ENCODE measurements at regions not wholly inside any gene's neighbourhood (a gene's known extent, or its start where the extent isn't known, plus 50 kb on each side); places are given as distances from the start of the nearest gene placed in this dataset.
A peak's percentile ranks its signal among the peaks of the same experiment; 100 is the strongest.
"Not testable (repeated sequence)": the region's sequence is repeated elsewhere in the genome, so short reads cannot be mapped to it uniquely, and the experiment has no call there.

DNA sequence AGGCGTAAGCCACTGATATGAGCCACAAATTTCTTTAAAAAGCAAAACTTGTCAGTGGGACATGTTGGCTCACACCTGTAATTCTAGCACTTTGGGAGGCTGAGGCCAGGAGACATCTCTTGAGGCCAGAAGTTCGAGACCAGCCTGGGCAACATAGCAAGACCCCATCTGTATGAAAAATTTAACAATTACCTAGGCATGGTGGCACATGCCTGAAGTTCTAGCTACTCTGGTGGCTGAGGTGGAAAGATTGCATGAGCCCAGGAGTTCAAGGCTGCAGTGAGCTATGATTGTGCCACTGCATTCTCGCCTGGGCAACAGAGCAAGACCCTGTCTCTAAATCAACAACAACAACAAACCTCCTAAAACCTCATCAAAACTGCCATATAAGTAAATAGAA is 147.6 kb upstream of the BARHL2 start:
- TF ChIP-seq, protein P1, sequence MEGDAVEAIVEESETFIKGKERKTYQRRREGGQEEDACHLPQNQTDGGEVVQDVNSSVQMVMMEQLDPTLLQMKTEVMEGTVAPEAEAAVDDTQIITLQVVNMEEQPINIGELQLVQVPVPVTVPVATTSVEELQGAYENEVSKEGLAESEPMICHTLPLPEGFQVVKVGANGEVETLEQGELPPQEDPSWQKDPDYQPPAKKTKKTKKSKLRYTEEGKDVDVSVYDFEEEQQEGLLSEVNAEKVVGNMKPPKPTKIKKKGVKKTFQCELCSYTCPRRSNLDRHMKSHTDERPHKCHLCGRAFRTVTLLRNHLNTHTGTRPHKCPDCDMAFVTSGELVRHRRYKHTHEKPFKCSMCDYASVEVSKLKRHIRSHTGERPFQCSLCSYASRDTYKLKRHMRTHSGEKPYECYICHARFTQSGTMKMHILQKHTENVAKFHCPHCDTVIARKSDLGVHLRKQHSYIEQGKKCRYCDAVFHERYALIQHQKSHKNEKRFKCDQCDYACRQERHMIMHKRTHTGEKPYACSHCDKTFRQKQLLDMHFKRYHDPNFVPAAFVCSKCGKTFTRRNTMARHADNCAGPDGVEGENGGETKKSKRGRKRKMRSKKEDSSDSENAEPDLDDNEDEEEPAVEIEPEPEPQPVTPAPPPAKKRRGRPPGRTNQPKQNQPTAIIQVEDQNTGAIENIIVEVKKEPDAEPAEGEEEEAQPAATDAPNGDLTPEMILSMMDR (conservative IDR thresholded peaks at IDR 0.05; ENCODE audit: control insufficient read depth, insufficient read depth, low read depth, low read length) = no peak
- no peak overlapping the region for H3K4me3 ChIP-seq (ENCODE audit: control insufficient read depth, low read depth, low read length)
- DNase-seq (ENCODE audit: low read depth) = no peak

DNA sequence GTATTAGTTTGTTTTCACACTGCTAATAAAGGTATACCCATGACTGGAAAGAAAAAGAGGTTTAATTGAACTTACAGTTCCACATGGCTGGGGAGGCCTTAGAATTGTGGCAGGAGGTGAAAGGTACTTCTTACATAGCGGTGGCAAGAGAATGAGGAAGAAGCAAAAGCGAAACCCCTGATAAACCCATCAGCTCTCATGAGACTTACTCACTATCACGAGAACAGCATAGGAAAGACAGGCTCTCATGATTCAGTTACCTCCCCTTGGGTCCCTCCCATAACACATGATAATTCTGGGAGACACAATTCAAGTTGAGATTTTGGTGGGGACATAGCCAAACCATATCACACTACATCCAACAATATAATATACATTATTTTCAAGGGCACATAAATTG is 145.7 kb upstream of the BARHL2 start:
- TF ChIP-seq, protein P1 (conservative IDR thresholded peaks at IDR 0.05; ENCODE audit: control insufficient read depth, insufficient read depth, low read depth, low read length) = no peak
- no peak overlapping the region for H3K4me3 ChIP-seq (ENCODE audit: control insufficient read depth, low read depth, low read length)
- DNase-seq (ENCODE audit: low read depth) = no peak

DNA sequence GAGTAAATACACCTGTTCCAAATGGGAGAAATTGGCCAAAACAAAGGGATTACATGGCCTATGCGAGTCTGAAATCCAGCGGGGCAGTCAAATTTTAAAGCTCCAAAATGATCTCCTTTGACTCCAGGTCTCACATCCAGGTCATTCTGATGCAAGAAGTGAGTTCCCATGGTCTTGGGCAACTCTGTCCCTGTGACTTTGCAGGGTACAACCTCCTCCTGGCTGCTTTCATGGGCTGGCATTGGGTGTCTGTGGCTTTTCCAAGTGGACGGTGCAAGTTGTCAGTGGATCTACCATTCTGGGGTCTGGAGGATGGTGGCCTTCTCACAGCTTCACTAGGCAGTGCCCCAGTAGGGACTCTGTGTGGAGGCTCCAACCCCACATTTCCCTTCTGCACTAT is 144.3 kb upstream of the BARHL2 start:
- DNase-seq (ENCODE audit: low read depth); H3K4me3 ChIP-seq (ENCODE audit: control insufficient read depth, low read depth, low read length): not testable (repeated sequence)

DNA sequence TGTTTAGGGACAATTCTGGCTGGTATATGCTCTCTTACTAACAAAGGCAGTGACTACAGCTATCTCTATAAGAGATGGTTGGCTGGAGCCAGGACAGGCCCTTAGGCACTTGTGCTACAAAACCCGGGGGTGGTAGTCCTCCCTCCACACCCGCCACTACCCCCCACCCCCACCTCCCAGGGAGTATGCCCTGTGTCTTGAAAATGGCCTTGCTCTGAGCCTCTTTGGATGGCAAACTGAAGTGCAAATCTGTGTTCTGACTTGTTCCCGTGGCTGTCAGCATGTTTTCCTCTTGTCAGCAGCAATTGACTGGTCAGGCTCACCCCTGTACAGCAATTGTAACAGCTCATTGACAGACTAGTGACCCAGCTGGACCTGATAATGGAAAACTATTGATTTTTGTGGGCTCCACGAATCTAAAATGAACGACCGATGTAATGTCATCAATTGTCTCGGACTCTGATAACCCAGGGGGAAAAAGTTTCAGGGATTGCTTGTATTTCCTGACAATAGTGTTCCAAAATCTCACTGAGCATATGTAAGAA is 139.4 kb upstream of the BARHL2 start:
- TF ChIP-seq, protein P1 (conservative IDR thresholded peaks at IDR 0.05; ENCODE audit: control insufficient read depth, insufficient read depth, low read depth, low read length) = no peak
- H3K4me3 ChIP-seq (ENCODE audit: control insufficient read depth, low read depth, low read length) = no peak overlapping the region
- no peak for DNase-seq (ENCODE audit: low read depth)

DNA sequence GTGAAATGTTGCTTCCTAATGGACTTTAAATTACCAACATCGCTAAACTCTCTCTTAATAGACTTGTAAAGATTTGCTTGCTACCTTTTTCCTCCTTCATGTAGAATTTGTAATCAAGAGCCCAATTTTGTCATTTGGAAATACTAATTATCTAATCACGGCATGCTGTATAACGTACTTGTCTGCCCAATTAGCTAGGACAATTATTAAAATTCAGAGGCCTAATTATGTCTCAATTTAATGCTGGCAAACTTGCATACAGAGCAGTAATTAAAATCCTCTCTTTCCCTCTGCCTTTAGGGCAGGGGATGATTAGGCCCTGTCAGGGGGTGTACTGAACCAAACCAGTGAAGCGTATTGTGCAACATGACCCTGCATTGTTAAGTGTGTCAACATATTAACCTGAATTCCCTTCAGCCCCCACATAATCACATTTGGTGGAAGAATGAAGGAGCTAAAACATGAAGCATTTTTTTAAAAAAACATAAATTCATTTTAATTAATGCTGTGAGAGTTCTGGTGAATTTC is 137.4 kb upstream of the BARHL2 start:
- H3K4me3 ChIP-seq (ENCODE audit: control insufficient read depth, low read depth, low read length) = no peak overlapping the region
- TF ChIP-seq, protein P1 (conservative IDR thresholded peaks at IDR 0.05; ENCODE audit: control insufficient read depth, insufficient read depth, low read depth, low read length) = no peak
- DNase-seq (ENCODE audit: low read depth) = no peak

DNA sequence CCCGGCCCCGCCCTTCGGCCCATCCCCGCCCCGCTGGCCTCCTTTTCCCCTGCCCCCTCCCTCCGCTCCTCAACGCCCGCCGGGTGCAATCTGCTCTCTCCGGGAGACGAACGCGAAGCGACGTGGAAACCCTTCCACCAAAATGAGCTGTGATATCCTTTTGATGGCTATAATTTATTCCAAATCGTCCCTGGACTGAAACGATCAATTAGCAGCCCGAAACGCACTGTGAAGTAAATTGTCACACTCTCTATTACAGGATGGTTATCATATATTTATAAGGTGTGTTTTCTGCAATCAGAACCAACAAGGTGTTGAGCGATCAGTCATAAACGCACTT is 134.6 kb upstream of the BARHL2 start:
- peak overlapping the region; percentile 57 for H3K4me3 ChIP-seq (ENCODE audit: control insufficient read depth, low read depth, low read length)
- TF ChIP-seq, protein P1 (conservative IDR thresholded peaks at IDR 0.05; ENCODE audit: control insufficient read depth, insufficient read depth, low read depth, low read length) = no peak
- no peak for DNase-seq (ENCODE audit: low read depth)

DNA sequence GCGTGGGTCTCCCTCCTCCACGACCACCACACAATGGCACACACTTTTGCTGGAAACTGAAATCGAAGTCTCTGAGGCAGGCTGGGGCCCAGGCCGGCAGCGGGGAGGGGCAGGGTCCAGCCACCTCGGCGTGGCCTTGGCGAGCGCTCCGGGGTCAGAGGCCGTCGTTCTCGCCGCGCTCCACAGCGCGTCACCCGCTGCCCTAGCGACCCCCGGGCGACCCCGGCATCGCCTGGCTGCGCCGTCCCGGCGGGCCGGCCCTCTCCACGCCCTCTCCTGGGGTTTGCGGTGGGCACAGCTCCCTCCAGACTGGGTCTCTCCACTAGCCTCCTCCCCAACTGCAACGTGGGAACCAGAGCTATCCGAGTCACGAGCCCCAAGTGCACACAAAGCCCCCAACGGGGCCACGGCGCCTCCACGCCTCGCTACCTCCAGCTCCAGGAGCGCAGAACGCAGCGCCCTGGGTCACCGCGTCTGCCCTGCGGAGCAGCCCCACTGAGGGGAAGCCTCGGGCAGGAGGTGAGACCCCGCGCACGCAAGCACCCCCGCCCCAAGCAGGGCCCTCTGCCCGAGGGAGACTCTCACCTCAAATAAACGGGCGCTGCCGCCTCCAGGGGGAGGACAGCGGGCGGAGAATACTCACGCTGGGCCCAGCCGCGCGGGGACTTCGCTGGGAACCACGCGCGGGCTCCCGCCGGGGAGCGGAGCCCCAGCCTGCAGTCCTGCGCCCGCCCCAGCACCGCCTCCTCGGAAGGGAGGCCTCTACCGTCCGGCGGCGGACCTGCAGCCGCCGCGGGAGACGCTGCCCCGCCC is 134.0 kb upstream of the BARHL2 start:
- TF ChIP-seq, protein P1 (conservative IDR thresholded peaks at IDR 0.05; ENCODE audit: control insufficient read depth, insufficient read depth, low read depth, low read length) = no peak
- peak; percentile 57 for DNase-seq (ENCODE audit: low read depth)
- peak overlapping the region; percentile 72 for H3K4me3 ChIP-seq (ENCODE audit: control insufficient read depth, low read depth, low read length)

All from fibroblast of mammary gland (primary cell).